H1 (cell line): ENCODE measurements at regions not wholly inside any gene's neighbourhood (a gene's known extent, or its start where the extent isn't known, plus 50 kb on each side); places are given as distances from the start of the nearest gene placed in this dataset.

ENCODE experiments used
- BRCA1 ChIP-seq: IDR thresholded peaks from 2 replicates; pipeline ENCODE4 v1.6.1; 2012; ENCODE audit warnings: low read depth, low read length, improper control_type of control experiment
- CBX5 ChIP-seq: fragments of 300-800, 300-1000 bp; sonication (generic); IDR thresholded peaks from 2 replicates; pipeline ENCODE4 v1.7.1; 2016; ENCODE audit warnings: antibody characterized with exemption, low read length, low read depth
- EP300 ChIP-seq, 2 experiments: IDR thresholded peaks; 1 replicate in 1 of 2; 2 replicates in 1 of 2; pipeline ENCODE4 v1.6.1; 2011 to 2012; ENCODE audit warnings: low read depth in 2 of 2, low read length in 2 of 2, mild to moderate bottlenecking in 2 of 2, borderline replicate concordance in 1 of 2, inconsistent platforms in 1 of 2, moderate library complexity in 1 of 2
- KDM4A ChIP-seq: IDR thresholded peaks from one replicate; pipeline ENCODE4 v1.7.1; 2012; ENCODE audit warnings: low read depth, mild to moderate bottlenecking, moderate library complexity, low read length, inconsistent platforms; ENCODE audit not compliant: severe bottlenecking
- MAX ChIP-seq: IDR thresholded peaks from 2 replicates; pipeline ENCODE4 v1.6.1; 2012; ENCODE audit warnings: inconsistent platforms
- SAP30 ChIP-seq: fragments of 300-600 bp; sonication (generic); IDR thresholded peaks from 2 replicates; pipeline ENCODE4 v1.7.1; 2012; ENCODE audit warnings: low read length, moderate library complexity, mild to moderate bottlenecking, inconsistent platforms; ENCODE audit not compliant: insufficient read depth, insufficient replicate concordance
- SIRT6 ChIP-seq: IDR thresholded peaks from one replicate; pipeline ENCODE4 v1.7.1; 2012; ENCODE audit warnings: low read length, inconsistent platforms
- SP1 ChIP-seq: IDR thresholded peaks from 2 replicates; pipeline ENCODE4 v1.6.1; 2011; ENCODE audit warnings: low read depth, low read length
- SP2 ChIP-seq: IDR thresholded peaks from 2 replicates; pipeline ENCODE4 v1.6.1; 2012; ENCODE audit warnings: mild to moderate bottlenecking, low read length, inconsistent platforms
- YY1 ChIP-seq: IDR thresholded peaks from 2 replicates; pipeline ENCODE4 v1.6.1; 2011; ENCODE audit warnings: low read depth, mild to moderate bottlenecking, low read length
- TF ChIP-seq, protein P1 (sequence below): fragments of 300-600 bp; sonication (generic); IDR thresholded peaks from 2 replicates; pipeline ENCODE4 v1.7.1; 2012; ENCODE audit warnings: low read length, moderate library complexity, mild to moderate bottlenecking, inconsistent platforms; ENCODE audit not compliant: insufficient replicate concordance
- TF ChIP-seq, protein P2 (sequence below): IDR thresholded peaks from 2 replicates; pipeline ENCODE4 v1.6.1; 2012; ENCODE audit warnings: inconsistent platforms

DNA sequence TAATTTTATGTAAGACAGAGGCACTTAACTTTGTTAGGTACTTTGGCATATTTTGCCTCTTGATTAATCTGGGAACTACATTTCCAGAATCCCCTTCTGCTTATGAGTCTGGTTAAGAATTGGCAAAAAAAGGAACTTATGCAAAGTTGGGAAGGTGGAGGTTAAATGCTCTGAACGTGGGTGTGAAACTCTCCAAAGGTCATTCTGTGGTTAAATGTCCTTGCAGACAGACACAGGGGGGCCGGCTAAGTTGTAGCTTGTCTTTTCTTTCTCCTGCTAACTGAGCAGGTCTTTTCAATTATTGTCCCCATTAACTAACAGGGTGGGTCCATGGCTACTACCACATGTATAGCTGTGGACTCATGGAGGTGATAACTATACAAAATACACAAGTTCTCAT is 248.6 kb upstream of the NOVA1 start (continued):
- TF ChIP-seq, protein P1, sequence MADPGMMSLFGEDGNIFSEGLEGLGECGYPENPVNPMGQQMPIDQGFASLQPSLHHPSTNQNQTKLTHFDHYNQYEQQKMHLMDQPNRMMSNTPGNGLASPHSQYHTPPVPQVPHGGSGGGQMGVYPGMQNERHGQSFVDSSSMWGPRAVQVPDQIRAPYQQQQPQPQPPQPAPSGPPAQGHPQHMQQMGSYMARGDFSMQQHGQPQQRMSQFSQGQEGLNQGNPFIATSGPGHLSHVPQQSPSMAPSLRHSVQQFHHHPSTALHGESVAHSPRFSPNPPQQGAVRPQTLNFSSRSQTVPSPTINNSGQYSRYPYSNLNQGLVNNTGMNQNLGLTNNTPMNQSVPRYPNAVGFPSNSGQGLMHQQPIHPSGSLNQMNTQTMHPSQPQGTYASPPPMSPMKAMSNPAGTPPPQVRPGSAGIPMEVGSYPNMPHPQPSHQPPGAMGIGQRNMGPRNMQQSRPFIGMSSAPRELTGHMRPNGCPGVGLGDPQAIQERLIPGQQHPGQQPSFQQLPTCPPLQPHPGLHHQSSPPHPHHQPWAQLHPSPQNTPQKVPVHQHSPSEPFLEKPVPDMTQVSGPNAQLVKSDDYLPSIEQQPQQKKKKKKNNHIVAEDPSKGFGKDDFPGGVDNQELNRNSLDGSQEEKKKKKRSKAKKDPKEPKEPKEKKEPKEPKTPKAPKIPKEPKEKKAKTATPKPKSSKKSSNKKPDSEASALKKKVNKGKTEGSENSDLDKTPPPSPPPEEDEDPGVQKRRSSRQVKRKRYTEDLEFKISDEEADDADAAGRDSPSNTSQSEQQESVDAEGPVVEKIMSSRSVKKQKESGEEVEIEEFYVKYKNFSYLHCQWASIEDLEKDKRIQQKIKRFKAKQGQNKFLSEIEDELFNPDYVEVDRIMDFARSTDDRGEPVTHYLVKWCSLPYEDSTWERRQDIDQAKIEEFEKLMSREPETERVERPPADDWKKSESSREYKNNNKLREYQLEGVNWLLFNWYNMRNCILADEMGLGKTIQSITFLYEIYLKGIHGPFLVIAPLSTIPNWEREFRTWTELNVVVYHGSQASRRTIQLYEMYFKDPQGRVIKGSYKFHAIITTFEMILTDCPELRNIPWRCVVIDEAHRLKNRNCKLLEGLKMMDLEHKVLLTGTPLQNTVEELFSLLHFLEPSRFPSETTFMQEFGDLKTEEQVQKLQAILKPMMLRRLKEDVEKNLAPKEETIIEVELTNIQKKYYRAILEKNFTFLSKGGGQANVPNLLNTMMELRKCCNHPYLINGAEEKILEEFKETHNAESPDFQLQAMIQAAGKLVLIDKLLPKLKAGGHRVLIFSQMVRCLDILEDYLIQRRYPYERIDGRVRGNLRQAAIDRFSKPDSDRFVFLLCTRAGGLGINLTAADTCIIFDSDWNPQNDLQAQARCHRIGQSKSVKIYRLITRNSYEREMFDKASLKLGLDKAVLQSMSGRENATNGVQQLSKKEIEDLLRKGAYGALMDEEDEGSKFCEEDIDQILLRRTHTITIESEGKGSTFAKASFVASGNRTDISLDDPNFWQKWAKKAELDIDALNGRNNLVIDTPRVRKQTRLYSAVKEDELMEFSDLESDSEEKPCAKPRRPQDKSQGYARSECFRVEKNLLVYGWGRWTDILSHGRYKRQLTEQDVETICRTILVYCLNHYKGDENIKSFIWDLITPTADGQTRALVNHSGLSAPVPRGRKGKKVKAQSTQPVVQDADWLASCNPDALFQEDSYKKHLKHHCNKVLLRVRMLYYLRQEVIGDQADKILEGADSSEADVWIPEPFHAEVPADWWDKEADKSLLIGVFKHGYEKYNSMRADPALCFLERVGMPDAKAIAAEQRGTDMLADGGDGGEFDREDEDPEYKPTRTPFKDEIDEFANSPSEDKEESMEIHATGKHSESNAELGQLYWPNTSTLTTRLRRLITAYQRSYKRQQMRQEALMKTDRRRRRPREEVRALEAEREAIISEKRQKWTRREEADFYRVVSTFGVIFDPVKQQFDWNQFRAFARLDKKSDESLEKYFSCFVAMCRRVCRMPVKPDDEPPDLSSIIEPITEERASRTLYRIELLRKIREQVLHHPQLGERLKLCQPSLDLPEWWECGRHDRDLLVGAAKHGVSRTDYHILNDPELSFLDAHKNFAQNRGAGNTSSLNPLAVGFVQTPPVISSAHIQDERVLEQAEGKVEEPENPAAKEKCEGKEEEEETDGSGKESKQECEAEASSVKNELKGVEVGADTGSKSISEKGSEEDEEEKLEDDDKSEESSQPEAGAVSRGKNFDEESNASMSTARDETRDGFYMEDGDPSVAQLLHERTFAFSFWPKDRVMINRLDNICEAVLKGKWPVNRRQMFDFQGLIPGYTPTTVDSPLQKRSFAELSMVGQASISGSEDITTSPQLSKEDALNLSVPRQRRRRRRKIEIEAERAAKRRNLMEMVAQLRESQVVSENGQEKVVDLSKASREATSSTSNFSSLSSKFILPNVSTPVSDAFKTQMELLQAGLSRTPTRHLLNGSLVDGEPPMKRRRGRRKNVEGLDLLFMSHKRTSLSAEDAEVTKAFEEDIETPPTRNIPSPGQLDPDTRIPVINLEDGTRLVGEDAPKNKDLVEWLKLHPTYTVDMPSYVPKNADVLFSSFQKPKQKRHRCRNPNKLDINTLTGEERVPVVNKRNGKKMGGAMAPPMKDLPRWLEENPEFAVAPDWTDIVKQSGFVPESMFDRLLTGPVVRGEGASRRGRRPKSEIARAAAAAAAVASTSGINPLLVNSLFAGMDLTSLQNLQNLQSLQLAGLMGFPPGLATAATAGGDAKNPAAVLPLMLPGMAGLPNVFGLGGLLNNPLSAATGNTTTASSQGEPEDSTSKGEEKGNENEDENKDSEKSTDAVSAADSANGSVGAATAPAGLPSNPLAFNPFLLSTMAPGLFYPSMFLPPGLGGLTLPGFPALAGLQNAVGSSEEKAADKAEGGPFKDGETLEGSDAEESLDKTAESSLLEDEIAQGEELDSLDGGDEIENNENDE: no peak
- TF ChIP-seq BRCA1 (no peak), SP2 (no peak), YY1 (no peak), SP1 (no peak), KDM4A (no peak), SAP30 (no peak), MAX (no peak), EP300 (IDR thresholded peaks at IDR 0.05; ENCODE audit: borderline replicate concordance in 1 of 2, low read depth in 2 of 2, low read length in 2 of 2) (no peak), CBX5 (no peak), SIRT6 (no peak)
- TF ChIP-seq, protein P2, sequence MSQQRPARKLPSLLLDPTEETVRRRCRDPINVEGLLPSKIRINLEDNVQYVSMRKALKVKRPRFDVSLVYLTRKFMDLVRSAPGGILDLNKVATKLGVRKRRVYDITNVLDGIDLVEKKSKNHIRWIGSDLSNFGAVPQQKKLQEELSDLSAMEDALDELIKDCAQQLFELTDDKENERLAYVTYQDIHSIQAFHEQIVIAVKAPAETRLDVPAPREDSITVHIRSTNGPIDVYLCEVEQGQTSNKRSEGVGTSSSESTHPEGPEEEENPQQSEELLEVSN: no peak
